LNCAP (cell line): ENCODE measurements at regions not wholly inside any gene's neighbourhood (a gene's known extent, or its start where the extent isn't known, plus 50 kb on each side); places are given as distances from the start of the nearest gene placed in this dataset.

ENCODE experiments used
- CTCF ChIP-seq: fragments of 450-650 bp; IDR thresholded peaks from 2 replicates; pipeline ENCODE4 v1.5.1; 2017; ENCODE audit warnings: mild to moderate bottlenecking

GRCh38 chr20:39480276-39481043, 518.3 kb downstream of the DHX35 start:
- no peak for TF ChIP-seq CTCF

DNA sequence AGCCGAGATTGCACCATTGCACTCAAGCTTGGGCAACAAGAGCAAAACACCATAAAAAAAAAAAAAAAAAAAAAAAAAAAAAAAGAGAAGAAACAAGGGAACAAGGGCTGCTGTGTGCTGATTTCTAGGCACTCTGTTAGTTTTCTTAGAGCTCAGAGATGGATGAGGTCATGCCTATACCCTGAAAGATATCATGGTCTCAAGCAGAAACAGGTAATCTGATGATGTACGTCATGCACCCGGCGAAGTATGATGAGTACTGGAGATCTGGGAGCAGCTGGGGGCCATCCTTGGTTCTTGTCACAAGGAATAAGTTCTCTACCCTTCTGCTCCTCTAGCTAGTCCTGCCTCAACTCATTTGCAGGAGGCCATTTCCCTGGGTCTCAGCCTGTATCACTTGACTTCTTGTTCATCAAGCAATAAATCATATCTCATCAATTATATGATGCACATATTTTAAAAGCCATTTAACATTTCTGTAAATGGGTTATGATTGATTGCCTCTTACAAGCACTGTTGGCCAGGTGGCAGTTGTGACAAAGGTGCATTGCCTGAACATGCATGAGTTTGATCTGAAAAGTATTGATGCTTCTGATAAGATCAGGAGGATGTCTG, 517.2 kb downstream of the DHX35 start:
- TF ChIP-seq CTCF: no peak

DNA sequence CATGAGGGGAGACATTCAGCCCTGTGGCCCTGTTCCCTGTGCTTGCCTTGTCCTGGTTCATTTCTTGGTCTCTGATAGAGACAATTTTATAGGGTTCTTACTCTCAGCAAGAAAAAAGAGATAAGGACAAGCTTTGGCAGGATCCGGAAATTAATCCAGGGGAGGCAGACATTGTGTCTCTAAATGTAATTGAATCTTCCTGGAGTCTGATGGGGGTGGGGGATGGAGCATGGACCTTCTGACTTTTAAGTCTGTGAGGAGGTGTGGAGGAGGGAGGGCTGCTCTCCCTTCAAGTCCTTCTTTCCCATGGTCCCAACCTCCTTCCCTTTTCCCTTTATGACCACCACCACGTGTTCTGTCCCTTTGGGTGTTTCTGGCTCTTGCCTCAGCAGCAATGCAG, 512.7 kb downstream of the DHX35 start:
- no peak for TF ChIP-seq CTCF

GRCh38 chr20:39473536-39473935, 511.4 kb downstream of the DHX35 start:
- no peak for TF ChIP-seq CTCF

DNA sequence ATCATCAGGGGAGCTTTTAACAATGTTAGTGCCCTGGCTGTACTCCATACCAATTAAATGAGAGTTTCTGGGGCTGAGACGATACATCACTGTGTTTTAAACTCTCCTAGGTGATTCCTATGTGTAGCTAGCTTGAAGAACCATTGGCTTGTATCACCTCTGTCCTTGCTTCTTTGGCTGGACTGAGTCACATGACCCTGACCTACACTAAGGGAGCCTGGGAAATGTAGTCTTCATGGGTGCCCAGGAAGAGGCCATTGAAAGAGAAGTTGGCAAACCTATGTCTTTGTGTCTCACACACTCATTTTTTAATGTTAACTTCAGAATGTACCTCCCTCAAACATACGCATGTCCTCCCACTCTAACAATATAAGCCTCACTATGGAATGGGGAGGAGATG, 506.6 kb downstream of the DHX35 start:
- no peak for TF ChIP-seq CTCF

- TF ChIP-seq CTCF: no peak
Observed at GRCh38 chr20:39464238-39464637, 502.1 kb downstream of the DHX35 start.

DNA sequence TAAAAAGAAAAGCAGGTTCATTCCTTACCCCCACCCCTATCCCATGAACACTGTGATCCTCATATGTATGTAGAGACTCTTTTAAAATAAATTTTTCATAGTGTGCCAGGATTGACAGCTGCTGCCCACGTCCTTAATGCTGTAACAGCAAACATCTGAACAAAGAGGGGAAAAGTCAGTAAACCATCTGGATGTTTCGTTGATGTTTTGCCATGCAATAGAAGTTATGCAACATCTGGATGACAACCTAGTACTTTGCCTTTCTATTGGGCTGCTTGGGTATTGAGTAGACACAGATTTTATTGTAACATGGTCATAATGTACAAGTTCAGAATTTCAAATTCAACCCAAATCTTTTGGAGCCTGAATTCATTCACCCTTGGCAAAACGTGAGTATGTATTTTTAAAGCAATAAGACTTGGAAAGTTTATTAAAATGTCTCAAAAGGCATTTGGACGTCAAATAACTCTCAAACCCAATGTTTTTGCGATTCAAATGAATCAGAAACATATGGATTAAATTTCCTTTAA, 500.3 kb downstream of the DHX35 start:
- no peak for TF ChIP-seq CTCF
